NCI-H2107 (cell line): ENCODE measurements at regions not wholly inside any gene's neighbourhood (a gene's known extent, or its start where the extent isn't known, plus 50 kb on each side); places are given as distances from the start of the nearest gene placed in this dataset.

Source experiments
- DNase-seq: peaks from one replicate; lab custom pipeline; 2025; lab: John Stamatoyannopoulos, UW

GRCh38 chr1:115577513-115577912 is 64.3 kb upstream of the VANGL1 start:
- no peak for DNase-seq

- DNase-seq = no peak
Measured at GRCh38 chr1:115575661-115576060, 66.1 kb upstream of the VANGL1 start.

DNA sequence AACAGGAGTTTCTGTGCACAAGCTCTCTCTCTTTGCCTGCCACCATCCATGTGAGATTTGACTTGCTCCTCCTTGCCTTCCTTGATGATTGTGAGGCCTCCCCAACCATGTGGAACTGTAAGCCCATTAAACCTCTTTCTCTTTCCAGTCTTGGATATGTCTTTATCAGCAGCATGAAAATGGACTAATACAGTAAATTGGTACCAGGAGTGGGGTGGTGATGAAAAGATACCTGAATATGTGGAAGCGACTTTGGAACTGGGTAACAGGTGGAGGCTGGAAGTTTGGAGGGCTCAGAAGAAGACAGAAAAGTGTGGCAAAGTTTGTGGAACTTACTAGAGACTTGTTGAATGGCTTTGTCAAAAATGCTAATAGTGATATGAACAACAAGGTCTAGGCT is 69.1 kb upstream of the VANGL1 start:
- DNase-seq = no peak

DNA sequence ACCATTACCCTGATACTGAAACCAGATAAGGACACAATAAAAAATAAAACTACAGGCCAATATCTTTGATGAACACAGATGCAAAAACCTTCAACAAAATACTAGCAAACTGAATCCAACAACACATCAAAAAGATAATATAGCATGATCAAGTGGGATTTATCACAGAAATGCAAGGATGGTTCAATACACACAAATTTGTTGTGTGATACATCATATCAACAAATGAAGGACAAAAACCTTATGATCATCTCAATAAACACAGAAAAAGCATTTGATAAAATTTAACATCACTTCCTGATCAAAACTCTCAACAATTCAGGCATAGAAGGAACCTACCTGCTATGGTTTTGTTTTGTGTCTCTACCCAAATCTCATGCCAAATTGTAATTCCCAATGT is 74.3 kb upstream of the VANGL1 start:
- DNase-seq = no peak

DNA sequence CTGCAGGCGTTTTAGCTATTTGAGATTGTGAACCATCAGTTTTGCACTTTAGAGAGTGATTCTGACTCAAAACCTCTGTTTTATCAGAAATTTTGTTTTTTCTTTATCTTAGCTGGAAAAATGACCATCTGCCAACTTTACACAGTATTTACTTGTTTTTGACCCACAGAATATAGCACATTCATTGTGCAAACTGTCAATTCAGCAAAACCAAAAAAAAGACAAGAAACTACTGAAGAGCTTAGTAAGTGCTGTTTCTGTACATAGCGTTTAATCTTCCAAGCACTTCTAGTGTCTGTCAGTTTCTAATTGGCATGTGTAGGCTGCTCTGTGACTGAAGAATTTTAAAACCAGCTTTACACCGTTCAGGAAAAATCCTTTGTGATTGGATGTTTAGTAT is 76.0 kb upstream of the VANGL1 start:
- DNase-seq = no peak

- DNase-seq = no peak
Measured at GRCh38 chr1:115565353-115565752, 76.4 kb upstream of the VANGL1 start.

DNA sequence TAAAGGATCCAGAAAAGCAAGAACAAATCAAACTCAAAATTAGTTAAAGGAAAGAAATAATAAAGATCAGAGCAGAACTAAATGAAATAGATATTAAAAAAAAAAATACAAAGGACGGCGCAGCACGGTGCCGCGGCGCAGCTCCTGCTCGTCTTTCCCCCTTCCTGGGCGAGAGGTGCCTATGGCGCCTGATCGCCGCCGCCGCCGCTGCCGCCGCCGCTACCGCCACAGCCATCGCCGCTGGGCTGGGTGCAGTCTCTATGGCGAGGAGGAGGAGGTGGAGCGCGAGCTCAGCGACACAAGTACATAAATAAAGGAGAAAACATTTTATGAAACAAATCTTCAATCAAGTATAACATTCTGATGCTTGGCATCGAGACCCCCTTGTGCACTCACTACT is 77.6 kb upstream of the VANGL1 start:
- no peak for DNase-seq

GRCh38 chr1:115560027-115560426 is 81.7 kb upstream of the VANGL1 start:
- DNase-seq = no peak

GRCh38 chr1:115558275-115558674 is 83.5 kb upstream of the VANGL1 start:
- no peak for DNase-seq

GRCh38 chr1:115557715-115558114 is 84.1 kb upstream of the VANGL1 start:
- DNase-seq = no peak

DNA sequence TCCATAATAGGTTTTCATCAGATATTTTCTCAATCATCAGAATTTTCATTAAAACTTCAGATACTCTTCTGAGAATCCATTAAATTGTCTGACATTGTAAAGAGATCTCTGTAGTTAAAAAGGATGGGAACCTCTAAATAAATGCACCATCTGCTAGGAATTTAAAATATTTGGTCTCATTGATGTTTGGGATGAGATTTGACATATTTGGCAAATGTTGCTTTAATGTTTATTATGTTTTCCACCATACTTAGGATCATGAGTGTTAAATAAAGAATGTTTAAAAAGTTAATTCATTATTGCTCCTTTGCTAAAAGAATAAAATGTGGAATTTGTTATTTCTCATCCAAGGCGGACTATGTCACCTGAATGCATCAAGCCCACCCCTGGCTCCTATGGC is 85.5 kb upstream of the VANGL1 start:
- DNase-seq = no peak

DNA sequence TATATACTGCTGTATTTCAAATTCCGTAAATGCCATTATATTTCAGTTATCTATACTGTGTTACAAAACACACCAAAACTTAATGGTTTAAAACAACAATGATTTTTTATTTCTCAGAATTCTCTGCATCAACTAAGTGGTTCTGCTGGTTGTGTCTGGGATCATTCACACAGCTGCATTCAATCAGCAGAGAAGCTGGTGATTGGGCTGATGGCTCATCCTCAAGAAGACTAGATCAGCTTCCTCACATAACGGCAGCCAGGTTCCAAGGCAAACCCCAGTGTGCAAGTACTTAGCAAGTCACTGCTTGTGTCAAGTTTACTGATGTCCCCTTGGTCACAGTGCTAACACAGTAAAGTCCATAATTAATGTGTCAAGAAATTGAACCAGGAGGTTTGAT is 86.3 kb upstream of the VANGL1 start:
- DNase-seq = no peak

GRCh38 chr1:115547696-115548095 is 94.1 kb upstream of the VANGL1 start:
- DNase-seq = no peak

GRCh38 chr1:115546846-115547245 is 94.9 kb upstream of the VANGL1 start:
- no peak for DNase-seq

GRCh38 chr1:115545791-115546733 is 95.7 kb upstream of the VANGL1 start:
- DNase-seq = no peak

DNA sequence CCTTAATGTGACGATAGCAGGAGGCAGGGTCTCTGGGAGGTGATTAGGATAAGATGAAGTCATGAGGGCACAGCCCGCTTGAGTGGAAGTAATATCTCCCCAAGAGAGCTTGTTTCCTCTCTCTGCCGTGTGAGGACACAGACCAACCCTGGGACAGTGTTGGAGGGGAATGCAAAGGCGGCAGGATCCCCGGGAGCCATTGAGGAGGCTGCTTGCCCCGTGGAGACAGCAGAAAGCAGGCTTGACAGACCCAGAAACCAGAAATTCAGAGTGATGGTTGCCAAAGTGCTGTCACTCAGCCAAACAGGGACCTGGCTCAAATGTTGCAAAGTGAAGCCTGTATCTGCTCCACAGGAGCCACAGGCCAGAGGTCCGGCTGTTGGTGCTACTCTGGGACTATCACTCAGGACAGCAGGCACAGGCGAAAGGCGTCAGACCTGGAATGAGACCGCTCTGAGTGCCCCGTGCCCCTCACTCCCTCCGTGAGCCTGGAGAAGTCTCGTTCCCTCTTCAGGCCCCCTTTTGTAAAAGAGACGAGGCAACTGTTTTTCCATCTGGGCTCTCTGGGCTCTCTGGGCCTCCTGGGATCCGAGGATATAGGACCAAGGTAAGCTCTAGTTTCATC is 96.6 kb upstream of the VANGL1 start:
- DNase-seq = no peak

- no peak for DNase-seq
Measured at GRCh38 chr1:115544131-115544530, 97.6 kb upstream of the VANGL1 start.

DNA sequence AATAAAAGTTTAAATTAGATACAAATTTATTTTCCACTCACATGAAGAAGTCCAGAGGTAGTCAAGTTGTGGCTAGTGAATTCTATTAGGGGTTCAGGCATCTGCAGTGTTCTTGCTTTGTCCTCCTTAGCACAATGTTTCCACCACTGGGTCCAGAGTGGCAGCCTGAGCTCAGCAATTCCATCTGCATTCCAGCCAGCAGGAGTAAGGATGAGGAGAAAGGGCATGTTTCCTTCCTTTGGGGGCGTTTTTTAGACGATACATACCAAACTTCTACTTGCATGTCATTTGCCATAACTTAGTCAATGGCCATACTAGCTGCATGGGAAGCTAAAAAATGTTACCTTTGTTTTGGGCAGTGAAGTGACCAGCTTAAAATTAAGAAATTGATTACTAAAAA is 98.5 kb upstream of the VANGL1 start:
- no peak for DNase-seq

DNA sequence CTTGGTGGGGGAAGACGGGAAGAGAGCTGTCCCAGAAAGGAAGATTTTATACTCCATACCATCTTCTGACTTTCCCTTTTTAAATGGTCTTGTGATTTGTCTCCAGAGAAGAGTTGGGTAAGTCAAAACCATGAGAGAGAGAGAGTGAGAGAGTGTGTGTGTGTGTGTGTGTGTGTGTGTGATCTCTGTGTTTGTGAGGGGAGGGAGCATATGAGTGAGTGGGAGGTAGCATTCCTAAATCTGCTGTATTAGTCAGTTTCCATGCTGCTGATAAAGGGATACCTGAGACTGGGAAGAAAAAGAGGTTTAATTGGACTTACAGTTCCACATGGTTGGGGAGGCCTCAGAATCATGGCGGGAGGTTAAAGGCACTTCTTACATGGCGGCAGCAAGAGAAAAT is 102.0 kb upstream of the VANGL1 start:
- DNase-seq = no peak

- DNase-seq = no peak
Measured at GRCh38 chr1:115539061-115539460, 102.7 kb upstream of the VANGL1 start.

DNA sequence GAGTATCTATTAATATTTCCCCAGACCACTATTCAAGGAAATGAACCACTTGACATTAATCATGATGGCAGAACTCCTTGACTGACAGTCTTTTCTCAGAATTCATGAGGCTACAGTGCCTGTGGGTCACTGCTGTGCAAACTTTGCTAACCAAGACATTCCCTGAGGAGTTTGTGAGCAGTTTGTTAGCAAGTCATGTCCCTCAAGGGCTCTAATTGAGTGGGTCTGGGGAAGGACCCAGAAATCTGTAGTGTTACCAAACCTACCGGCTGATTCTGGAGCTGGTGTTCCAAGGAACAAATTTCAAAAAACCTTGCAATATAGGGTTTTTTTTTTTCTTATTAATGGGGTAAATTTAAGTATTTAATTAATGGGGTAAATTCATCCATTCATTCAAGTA is 103.2 kb upstream of the VANGL1 start:
- DNase-seq = no peak

- DNase-seq = no peak
Measured at GRCh38 chr1:115537415-115537814, 104.4 kb upstream of the VANGL1 start.

DNA sequence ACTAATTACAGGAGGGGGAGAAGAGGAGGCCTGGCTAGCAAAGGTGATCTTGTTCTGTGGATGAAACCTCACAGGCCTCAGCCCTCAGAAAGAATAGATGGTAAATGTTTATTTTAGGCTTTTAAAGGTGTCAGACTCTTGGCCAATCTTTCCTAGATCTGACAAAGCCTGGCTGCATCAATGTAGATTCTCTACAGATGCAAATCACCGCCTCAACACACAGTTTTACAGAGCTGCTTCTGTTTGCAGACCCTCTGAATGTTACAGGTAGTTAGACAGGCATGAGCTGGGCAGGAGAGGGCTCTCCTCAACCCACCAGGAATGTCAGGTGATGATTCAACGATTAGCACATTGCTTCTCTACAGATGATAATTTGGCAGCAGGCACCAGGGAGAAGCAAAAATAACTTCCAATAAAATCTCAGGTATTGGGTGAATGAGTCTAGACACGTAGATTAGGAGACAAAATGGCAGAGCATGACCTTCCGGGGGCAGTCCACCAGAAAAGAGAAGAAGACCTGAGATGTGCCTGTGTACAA is 105.4 kb upstream of the VANGL1 start:
- DNase-seq = no peak
